ENCODE measurements at regions not wholly inside any gene's neighbourhood (a gene's known extent, or its start where the extent isn't known, plus 50 kb on each side); places are given as distances from the start of the nearest gene placed in this dataset.

- no peak overlapping the region for H3K27ac ChIP-seq
- TF ChIP-seq ZFX (IDR thresholded peaks at IDR 0.05; ENCODE audit: borderline replicate concordance) (no peak), CTCF (IDR thresholded peaks at IDR 0.05) (no peak)
Measured at GRCh38 chr5:51096859-51097258, 286.4 kb upstream of the ISL1 start.

GRCh38 chr5:51099173-51099853, 283.9 kb upstream of the ISL1 start:
- TF ChIP-seq CTCF (IDR thresholded peaks at IDR 0.05) (no peak), ZFX (IDR thresholded peaks at IDR 0.05; ENCODE audit: borderline replicate concordance) (no peak)

GRCh38 chr5:51104556-51104955, 278.7 kb upstream of the ISL1 start:
- H3K27ac ChIP-seq: no peak overlapping the region
- no peak for TF ChIP-seq CTCF (IDR thresholded peaks at IDR 0.05)
- no peak for TF ChIP-seq ZFX (IDR thresholded peaks at IDR 0.05; ENCODE audit: borderline replicate concordance)

More at GRCh38 chr5:51099173-51099853, 283.9 kb upstream of the ISL1 start:
- H3K27ac ChIP-seq: no peak overlapping the region

- TF ChIP-seq ZFX (IDR thresholded peaks at IDR 0.05; ENCODE audit: borderline replicate concordance) (no peak), CTCF (IDR thresholded peaks at IDR 0.05) (no peak)
- no peak overlapping the region for H3K27ac ChIP-seq
Measured at GRCh38 chr5:51109786-51110410, 273.4 kb upstream of the ISL1 start.

- no peak overlapping the region for H3K27ac ChIP-seq
- TF ChIP-seq CTCF (IDR thresholded peaks at IDR 0.05): no peak
- TF ChIP-seq ZFX (IDR thresholded peaks at IDR 0.05; ENCODE audit: borderline replicate concordance): no peak
Measured at GRCh38 chr5:51131266-51131665, 252.0 kb upstream of the ISL1 start.

- TF ChIP-seq CTCF (IDR thresholded peaks at IDR 0.05): no peak
- TF ChIP-seq ZFX (IDR thresholded peaks at IDR 0.05; ENCODE audit: borderline replicate concordance): no peak
Measured at GRCh38 chr5:51138164-51138563, 245.1 kb upstream of the ISL1 start.

GRCh38 chr5:51148437-51148836, 234.8 kb upstream of the ISL1 start:
- TF ChIP-seq ZFX (IDR thresholded peaks at IDR 0.05; ENCODE audit: borderline replicate concordance) (no peak), CTCF (IDR thresholded peaks at IDR 0.05) (no peak)
- no peak overlapping the region for H3K27ac ChIP-seq

More at GRCh38 chr5:51138164-51138563, 245.1 kb upstream of the ISL1 start:
- no peak overlapping the region for H3K27ac ChIP-seq
